ENCODE measurements at regions not wholly inside any gene's neighbourhood (a gene's known extent, or its start where the extent isn't known, plus 50 kb on each side); places are given as distances from the start of the nearest gene placed in this dataset.

- TF ChIP-seq POLR2A (IDR thresholded peaks at IDR 0.05; ENCODE audit: control extremely low read depth in 1 of 2, low read depth in 2 of 2, low read length in 2 of 2) (no peak), RAD21 (IDR thresholded peaks at IDR 0.05 in 1 of 2, conservative IDR thresholded peaks at IDR 0.05 in 1 of 2; ENCODE audit: low read depth in 2 of 2, low read length in 2 of 2) (no peak), ASH2L (IDR thresholded peaks at IDR 0.05; ENCODE audit: low read length) (no peak), HDAC6 (IDR thresholded peaks at IDR 0.05; ENCODE audit: low read depth, low read length) (no peak), CTCF (IDR thresholded peaks at IDR 0.05; ENCODE audit: control extremely low read depth in 1 of 3, insufficient read depth in 1 of 3, low read depth in 1 of 3, low read length in 3 of 3) (no peak)
These were observed 269.0 kb downstream of the ZSWIM6 start for GRCh38 chr5:61600945-61601511.
